ENCODE measurements at regions not wholly inside any gene's neighbourhood (a gene's known extent, or its start where the extent isn't known, plus 50 kb on each side); places are given as distances from the start of the nearest gene placed in this dataset.

DNA sequence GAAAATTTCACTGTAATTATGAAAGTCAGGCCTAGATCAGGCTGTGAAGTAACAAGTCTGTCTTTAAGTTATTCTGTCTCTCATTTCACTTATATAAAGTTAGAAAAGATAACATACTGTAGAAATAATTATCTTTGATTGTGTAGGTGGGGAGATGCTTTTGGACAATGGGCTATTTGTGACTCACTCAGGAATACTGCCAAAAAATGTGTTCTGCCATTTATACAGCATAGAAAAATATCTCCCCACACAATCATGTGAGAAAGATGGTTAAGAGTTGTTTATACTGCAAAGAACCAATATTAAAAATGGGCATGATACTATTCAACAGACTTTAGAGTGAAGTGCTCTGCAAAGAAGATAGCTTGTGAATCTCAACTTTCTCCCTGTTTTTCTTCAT is 95.0 kb upstream of the GABRA2 start:
- no peak overlapping the region for H3K4me3 ChIP-seq (ENCODE audit: low read depth, low read length, poor library complexity, severe bottlenecking)
- no peaks in the 10 kb centered on the region for H3K9me3 ChIP-seq (ENCODE audit: low read length)
- no peak overlapping the region for H3K4me2 ChIP-seq (ENCODE audit: low read length)
- no peak overlapping the region for H2AFZ ChIP-seq (ENCODE audit: low read length)
- no peak overlapping the region for H3K27ac ChIP-seq (ENCODE audit: low read depth, low read length, poor library complexity, severe bottlenecking)
- H3K79me2 ChIP-seq (ENCODE audit: insufficient read depth, low read depth, low read length), result no peaks in the 10 kb centered on the region
- H4K20me1 ChIP-seq (ENCODE audit: insufficient read depth, low read length), result no peaks in the 10 kb centered on the region
- no TSS peak for BruUV-seq (replicated peaks)
- DNase-seq (ENCODE audit: low spot score), result no peak
- ChIA-PET CTCF (ENCODE audit: unreplicated experiment) (no interaction called here), POLR2A (no interaction called here)
- no peaks in the 10 kb centered on the region for H3K9me2 ChIP-seq (ENCODE audit: insufficient read depth, low read length)
- TF ChIP-seq EZH2phosphoT487 (IDR thresholded peaks at IDR 0.05; ENCODE audit: borderline replicate concordance, low read depth, low read length) (no peak), CTCF (conservative IDR thresholded peaks at IDR 0.05; ENCODE audit: low read length) (no peak)
- no peaks in the 10 kb centered on the region for H3K4me1 ChIP-seq (ENCODE audit: insufficient read depth, low read length, poor library complexity, severe bottlenecking)
- intact Hi-C loops (cut with micrococcal nuclease; ENCODE audit: unreplicated experiment), result no loop called here
- no peaks in the 10 kb centered on the region for H3K36me3 ChIP-seq (ENCODE audit: insufficient read depth, low read length)

GRCh38 chr4:46462733-46463132 is 72.8 kb upstream of the GABRA2 start:
- CTCF ChIA-PET (ENCODE audit: unreplicated experiment), result no interaction called here
- H4K20me1 ChIP-seq (ENCODE audit: insufficient read depth, low read length), result no peaks in the 10 kb centered on the region
- POLR2A ChIA-PET, result interaction anchor here (0.7 kb wide), 1 partner anchor 1145 kb away, joined by 3 read pairs; no protein-coding TSS in a partner anchor
- intact Hi-C loops (cut with micrococcal nuclease; ENCODE audit: unreplicated experiment), result no loop called here
- H3K27ac ChIP-seq (ENCODE audit: low read depth, low read length, poor library complexity, severe bottlenecking), result no peak overlapping the region
- H3K4me3 ChIP-seq (ENCODE audit: low read depth, low read length, poor library complexity, severe bottlenecking), result no peak overlapping the region
- H3K36me3 ChIP-seq (ENCODE audit: insufficient read depth, low read length), result no peaks in the 10 kb centered on the region
- DNase-seq (ENCODE audit: low spot score), result no peak
- H3K4me1 ChIP-seq (ENCODE audit: insufficient read depth, low read length, poor library complexity, severe bottlenecking), result no peaks in the 10 kb centered on the region
- no peaks in the 10 kb centered on the region for H3K9me3 ChIP-seq (ENCODE audit: low read length)
- no peak overlapping the region for H2AFZ ChIP-seq (ENCODE audit: low read length)
- BruUV-seq (replicated peaks), result no TSS peak
- H3K9me2 ChIP-seq (ENCODE audit: insufficient read depth, low read length), result no peaks in the 10 kb centered on the region
- H3K4me2 ChIP-seq (ENCODE audit: low read length), result no peak overlapping the region
- H3K79me2 ChIP-seq (ENCODE audit: insufficient read depth, low read depth, low read length), result no peaks in the 10 kb centered on the region
- TF ChIP-seq CTCF (conservative IDR thresholded peaks at IDR 0.05; ENCODE audit: low read length), result no peak
- TF ChIP-seq EZH2phosphoT487 (IDR thresholded peaks at IDR 0.05; ENCODE audit: borderline replicate concordance, low read depth, low read length), result no peak

GRCh38 chr4:46459308-46459707 is 69.4 kb upstream of the GABRA2 start:
- intact Hi-C loops (cut with micrococcal nuclease; ENCODE audit: unreplicated experiment), result no loop called here
- POLR2A ChIA-PET, result no interaction called here
- BruUV-seq (replicated peaks), result no TSS peak
- H3K4me3 ChIP-seq (ENCODE audit: low read depth, low read length, poor library complexity, severe bottlenecking), result no peak overlapping the region
- H3K36me3 ChIP-seq (ENCODE audit: insufficient read depth, low read length), result no peaks in the 10 kb centered on the region
- DNase-seq (ENCODE audit: low spot score), result no peak
- no peaks in the 10 kb centered on the region for H3K9me3 ChIP-seq (ENCODE audit: low read length)
- no peaks in the 10 kb centered on the region for H3K4me1 ChIP-seq (ENCODE audit: insufficient read depth, low read length, poor library complexity, severe bottlenecking)
- no peaks in the 10 kb centered on the region for H4K20me1 ChIP-seq (ENCODE audit: insufficient read depth, low read length)
- no peak overlapping the region for H3K27ac ChIP-seq (ENCODE audit: low read depth, low read length, poor library complexity, severe bottlenecking)
- H3K4me2 ChIP-seq (ENCODE audit: low read length), result no peak overlapping the region
- H3K9me2 ChIP-seq (ENCODE audit: insufficient read depth, low read length), result no peaks in the 10 kb centered on the region
- H3K79me2 ChIP-seq (ENCODE audit: insufficient read depth, low read depth, low read length), result no peaks in the 10 kb centered on the region
- TF ChIP-seq CTCF (conservative IDR thresholded peaks at IDR 0.05; ENCODE audit: low read length), result no peak
- no peak for TF ChIP-seq EZH2phosphoT487 (IDR thresholded peaks at IDR 0.05; ENCODE audit: borderline replicate concordance, low read depth, low read length)
- H2AFZ ChIP-seq (ENCODE audit: low read length), result no peak overlapping the region
- CTCF ChIA-PET (ENCODE audit: unreplicated experiment), result no interaction called here
